WTC11 (cell line): ENCODE measurements at regions not wholly inside any gene's neighbourhood (a gene's known extent, or its start where the extent isn't known, plus 50 kb on each side); places are given as distances from the start of the nearest gene placed in this dataset.

Source experiments
- ATAC-seq: fragments of 200-7000 bp; cut with Tn5 transposase; 2 replicates; pipeline ENCODE4 v1.10.0; 2021; ENCODE audit warnings: mild to moderate bottlenecking, moderate library complexity
- CTCF ChIA-PET: fragments of 300-600 bp; sonication (Branson Sonifier 250); formaldehyde crosslinking; loops from one replicate; lab custom pipeline; 2021; ENCODE audit warnings: antibody characterized with exemption; lab: Charles Lee
- POLR2A ChIA-PET: fragments of 350-600 bp; sonication (Branson Sonifier 250); formaldehyde crosslinking; loops from one replicate; lab custom pipeline; 2021; ENCODE audit warnings: antibody characterized with exemption; lab: Charles Lee
- DNase-seq: peaks from one replicate; pipeline ENCODE4 v3.0.0; 2021; ENCODE audit warnings: low spot score
- H3K27ac Mint-ChIP-seq: 2 replicates; pipeline ENCODE4 v1.8.0; 2021; ENCODE audit warnings: mixed read lengths
- H3K27me3 Mint-ChIP-seq: 2 replicates; pipeline ENCODE4 v1.8.0; 2021; ENCODE audit warnings: low read depth, mild to moderate bottlenecking, moderate library complexity, mixed read lengths
- H3K36me3 Mint-ChIP-seq: 2 replicates; pipeline ENCODE4 v1.8.0; 2021; ENCODE audit warnings: mixed read lengths
- H3K4me1 Mint-ChIP-seq: 2 replicates; pipeline ENCODE4 v1.8.0; 2022; ENCODE audit warnings: mixed read lengths
- H3K4me3 Mint-ChIP-seq: 2 replicates; pipeline ENCODE4 v1.8.0; 2021; ENCODE audit warnings: mild to moderate bottlenecking, moderate library complexity, mixed read lengths
- H3K9me3 Mint-ChIP-seq: 2 replicates; pipeline ENCODE4 v1.8.0; 2021; ENCODE audit warnings: mixed read lengths
- ARID4B ChIP-seq: sonication (generic); formaldehyde crosslinking; IDR thresholded peaks from 2 replicates; pipeline ENCODE4 v1.8.0; 2023; ENCODE audit warnings: missing genetic modification reagents, mild to moderate bottlenecking, borderline replicate concordance
- CBFB ChIP-seq: sonication (generic); formaldehyde crosslinking; IDR thresholded peaks from 2 replicates; pipeline ENCODE4 v1.8.1; 2022; ENCODE audit warnings: mild to moderate bottlenecking, low read depth, missing genetic modification reagents
- CREB1 ChIP-seq: sonication (generic); formaldehyde crosslinking; IDR thresholded peaks from 2 replicates; pipeline ENCODE4 v1.8.0; 2023; ENCODE audit warnings: mild to moderate bottlenecking, missing genetic modification reagents
- E2F1 ChIP-seq: sonication (generic); formaldehyde crosslinking; IDR thresholded peaks from 2 replicates; pipeline ENCODE4 v1.8.0; 2022; ENCODE audit warnings: mild to moderate bottlenecking, missing genetic modification reagents
- ELF4 ChIP-seq: sonication (generic); formaldehyde crosslinking; IDR thresholded peaks from 2 replicates; pipeline ENCODE4 v1.8.1; 2022; ENCODE audit warnings: low read depth, mild to moderate bottlenecking, moderate library complexity, missing genetic modification reagents
- ESRRA ChIP-seq: sonication (generic); formaldehyde crosslinking; IDR thresholded peaks from 2 replicates; pipeline ENCODE4 v1.8.1; 2022; ENCODE audit warnings: mild to moderate bottlenecking, missing genetic modification reagents, borderline replicate concordance
- IRF2 ChIP-seq: sonication (generic); formaldehyde crosslinking; IDR thresholded peaks from 2 replicates; pipeline ENCODE4 v1.8.0; 2022; ENCODE audit warnings: low read depth, missing genetic modification reagents, borderline replicate concordance
- KAT7 ChIP-seq: sonication (generic); formaldehyde crosslinking; IDR thresholded peaks from 2 replicates; pipeline ENCODE4 v1.8.1; 2023; ENCODE audit warnings: missing genetic modification reagents, mild to moderate bottlenecking, borderline replicate concordance
- MXD4 ChIP-seq: fragments of 250-450 bp; sonication (Bioruptor Pico); IDR thresholded peaks from 2 replicates; pipeline ENCODE4 v1.8.0; 2021; ENCODE audit warnings: mild to moderate bottlenecking, moderate library complexity, borderline replicate concordance
- NR1H2 ChIP-seq: sonication (generic); formaldehyde crosslinking; IDR thresholded peaks from 2 replicates; pipeline ENCODE4 v1.9.0; 2021; ENCODE audit warnings: mild to moderate bottlenecking, moderate library complexity, missing genetic modification reagents
- SOX15 ChIP-seq: fragments of 250-450 bp; sonication (Bioruptor Pico); IDR thresholded peaks from 2 replicates; pipeline ENCODE4 v1.9.0; 2021; ENCODE audit warnings: mild to moderate bottlenecking
- TP53 ChIP-seq: sonication (generic); formaldehyde crosslinking; IDR thresholded peaks from 2 replicates; pipeline ENCODE4 v1.8.1; 2023; ENCODE audit warnings: mild to moderate bottlenecking, missing genetic modification reagents
- ZNF121 ChIP-seq: sonication (generic); formaldehyde crosslinking; IDR thresholded peaks from 2 replicates; pipeline ENCODE4 v1.8.0; 2023; ENCODE audit warnings: missing genetic modification reagents
- ZNF232 ChIP-seq: sonication (generic); formaldehyde crosslinking; IDR thresholded peaks from 2 replicates; pipeline ENCODE4 v1.8.0; 2022; ENCODE audit warnings: mild to moderate bottlenecking, missing genetic modification reagents
- ZNF263 ChIP-seq: sonication (generic); formaldehyde crosslinking; IDR thresholded peaks from 2 replicates; pipeline ENCODE4 v1.8.1; 2022; ENCODE audit warnings: low read depth, mild to moderate bottlenecking, moderate library complexity, missing genetic modification reagents
- ZNF281 ChIP-seq: sonication (generic); formaldehyde crosslinking; IDR thresholded peaks from 2 replicates; pipeline ENCODE4 v1.8.0; 2023; ENCODE audit warnings: mild to moderate bottlenecking, missing genetic modification reagents
- ZNF317 ChIP-seq: sonication (generic); formaldehyde crosslinking; IDR thresholded peaks from 2 replicates; pipeline ENCODE4 v1.8.1; 2023; ENCODE audit warnings: low read depth, mild to moderate bottlenecking, moderate library complexity, missing genetic modification reagents, borderline replicate concordance
- ZNF512 ChIP-seq: sonication (generic); formaldehyde crosslinking; IDR thresholded peaks from 2 replicates; pipeline ENCODE4 v1.8.1; 2022; ENCODE audit warnings: missing genetic modification reagents, borderline replicate concordance
- ZNF532 ChIP-seq: fragments of 250-450 bp; sonication (Bioruptor Pico); IDR thresholded peaks from 2 replicates; pipeline ENCODE4 v1.9.0; 2021; ENCODE audit warnings: mild to moderate bottlenecking, borderline replicate concordance

- no peaks in the 10 kb centered on the region; the same call in 1 of the 2 replicates for H3K27me3 Mint-ChIP-seq
- TF ChIP-seq ZNF532 (CRISPR knock-in tag) (no peak), ZNF121 (CRISPR knock-in tag) (no peak), MXD4 (no peak), CREB1 (no peak), TP53 (CRISPR knock-in tag) (no peak), ZNF263 (CRISPR knock-in tag) (no peak), ZNF317 (CRISPR knock-in tag) (no peak), ELF4 (no peak), ZNF281 (CRISPR knock-in tag) (no peak), ZNF232 (CRISPR knock-in tag) (no peak), KAT7 (CRISPR knock-in tag) (no peak), NR1H2 (no peak), CBFB (CRISPR knock-in tag) (no peak), SOX15 (CRISPR knock-in tag) (no peak), ESRRA (CRISPR knock-in tag) (no peak), ZNF512 (CRISPR knock-in tag) (no peak), E2F1 (CRISPR knock-in tag) (no peak), ARID4B (CRISPR knock-in tag) (no peak), IRF2 (no peak)
Observed at GRCh38 chr13:32917504-32917903, 98.7 kb upstream of the KL start.

More at GRCh38 chr13:32917504-32917903, 98.7 kb upstream of the KL start:
- no peak for DNase-seq
- Mint-ChIP-seq H3K27ac (no peak overlapping the region), H3K36me3 (peaks cover 11% of the 10 kb centered on the region; the same call in 1 of the 2 replicates), H3K9me3 (peaks cover 20% of the 10 kb centered on the region), H3K4me1 (no peaks in the 10 kb centered on the region), H3K4me3 (no peak overlapping the region)
- CTCF ChIA-PET = no interaction called here
- POLR2A ChIA-PET = no interaction called here
- ATAC-seq = no peak
